Parathyroid adenoma (tissue), 2 donors: ENCODE measurements at regions not wholly inside any gene's neighbourhood (a gene's known extent, or its start where the extent isn't known, plus 50 kb on each side); places are given as distances from the start of the nearest gene placed in this dataset.

Source experiments
- H2AFZ ChIP-seq: fragments of 300-600 bp; sonication (generic); one replicate; pipeline ENCODE4 v1.7.0; 2017; ENCODE audit warnings: antibody characterized with exemption, mild to moderate bottlenecking
- H3K27ac ChIP-seq: fragments of 300-600 bp; sonication (generic); one replicate; pipeline ENCODE4 v1.7.0; 2017
- H3K27me3 ChIP-seq: fragments of 300-600 bp; sonication (generic); one replicate; pipeline ENCODE4 v1.7.0; 2017; ENCODE audit warnings: low read length; ENCODE audit not compliant: control insufficient read depth, insufficient read depth
- H3K36me3 ChIP-seq: fragments of 300-600 bp; sonication (generic); one replicate; pipeline ENCODE4 v1.7.0; 2017; ENCODE audit warnings: low read length; ENCODE audit not compliant: control insufficient read depth, insufficient read depth
- H3K4me1 ChIP-seq: fragments of 300-600 bp; sonication (generic); one replicate; pipeline ENCODE4 v1.7.0; 2017; ENCODE audit warnings: control low read depth
- H3K4me2 ChIP-seq: fragments of 300-600 bp; sonication (generic); one replicate; pipeline ENCODE4 v1.7.0; 2017; ENCODE audit warnings: low read length
- H3K4me3 ChIP-seq: fragments of 300-600 bp; sonication (generic); one replicate; pipeline ENCODE4 v1.7.0; 2017; ENCODE audit warnings: low read depth, low read length
- H3K79me2 ChIP-seq: fragments of 300-600 bp; sonication (generic); one replicate; pipeline ENCODE4 v1.7.0; 2017; ENCODE audit warnings: control low read depth
- H3K9ac ChIP-seq: fragments of 300-600 bp; sonication (generic); one replicate; pipeline ENCODE4 v1.7.0; 2017; ENCODE audit warnings: mild to moderate bottlenecking
- H3K9me3 ChIP-seq: fragments of 300-600 bp; sonication (generic); one replicate; pipeline ENCODE4 v1.7.0; 2017; ENCODE audit warnings: low read length; ENCODE audit not compliant: control insufficient read depth
- TF ChIP-seq, protein P1 (sequence below): fragments of 300-600 bp; sonication (generic); IDR thresholded peaks from one replicate; pipeline ENCODE4 v1.7.0; 2017; ENCODE audit warnings: antibody characterized with exemption, mild to moderate bottlenecking
- donor health status: primary hyperparathyroidism.

DNA sequence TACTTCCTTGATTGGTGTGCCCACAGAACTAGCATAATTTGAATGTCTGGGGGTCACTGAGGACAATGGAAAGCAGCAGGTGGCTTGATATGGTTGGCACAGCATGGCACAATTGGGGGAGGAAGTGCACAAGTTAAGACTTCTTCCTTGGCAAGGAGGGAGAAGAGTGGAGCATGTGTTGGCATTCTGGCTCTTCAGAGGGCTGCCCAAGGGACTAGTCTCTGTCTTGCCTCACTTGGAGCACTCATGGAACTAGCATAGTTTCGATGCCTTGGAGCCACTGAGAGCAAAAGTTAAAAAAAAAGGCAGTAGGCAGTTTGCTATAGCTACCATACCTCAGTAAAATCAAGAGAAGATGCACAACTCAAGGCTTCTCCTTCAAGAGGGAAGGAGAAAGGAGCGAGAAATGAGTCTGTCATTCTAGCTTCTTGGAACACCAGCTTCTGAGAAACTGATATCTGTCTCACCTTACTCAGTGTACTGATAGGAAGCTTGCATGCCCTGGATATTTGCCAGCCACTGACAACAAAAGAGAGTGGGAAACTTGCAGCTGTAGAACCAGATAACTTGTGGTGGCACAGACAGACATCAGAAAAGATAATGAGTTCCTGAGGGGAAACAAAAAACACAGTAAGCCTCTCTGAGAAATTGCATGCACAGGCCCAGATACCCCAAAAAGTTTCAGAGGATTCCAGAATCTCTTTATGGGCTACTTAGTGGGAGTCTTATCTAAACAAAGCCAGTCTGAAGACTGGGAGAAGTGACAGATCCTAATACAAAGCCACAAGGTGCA, 207.5 kb upstream of the SAMSN1 start:
- Histone ChIP-seq H3K27ac (no peak overlapping the region), H3K9ac (no peak overlapping the region), H3K4me3 (no peak overlapping the region), H3K9me3 (no peaks in the 10 kb centered on the region), H2AFZ (no peak overlapping the region), H3K4me1 (no peaks in the 10 kb centered on the region), H3K36me3 (no peaks in the 10 kb centered on the region), H3K27me3 (no peaks in the 10 kb centered on the region), H3K79me2 (no peaks in the 10 kb centered on the region), H3K4me2 (no peak overlapping the region)
- TF ChIP-seq, protein P1, sequence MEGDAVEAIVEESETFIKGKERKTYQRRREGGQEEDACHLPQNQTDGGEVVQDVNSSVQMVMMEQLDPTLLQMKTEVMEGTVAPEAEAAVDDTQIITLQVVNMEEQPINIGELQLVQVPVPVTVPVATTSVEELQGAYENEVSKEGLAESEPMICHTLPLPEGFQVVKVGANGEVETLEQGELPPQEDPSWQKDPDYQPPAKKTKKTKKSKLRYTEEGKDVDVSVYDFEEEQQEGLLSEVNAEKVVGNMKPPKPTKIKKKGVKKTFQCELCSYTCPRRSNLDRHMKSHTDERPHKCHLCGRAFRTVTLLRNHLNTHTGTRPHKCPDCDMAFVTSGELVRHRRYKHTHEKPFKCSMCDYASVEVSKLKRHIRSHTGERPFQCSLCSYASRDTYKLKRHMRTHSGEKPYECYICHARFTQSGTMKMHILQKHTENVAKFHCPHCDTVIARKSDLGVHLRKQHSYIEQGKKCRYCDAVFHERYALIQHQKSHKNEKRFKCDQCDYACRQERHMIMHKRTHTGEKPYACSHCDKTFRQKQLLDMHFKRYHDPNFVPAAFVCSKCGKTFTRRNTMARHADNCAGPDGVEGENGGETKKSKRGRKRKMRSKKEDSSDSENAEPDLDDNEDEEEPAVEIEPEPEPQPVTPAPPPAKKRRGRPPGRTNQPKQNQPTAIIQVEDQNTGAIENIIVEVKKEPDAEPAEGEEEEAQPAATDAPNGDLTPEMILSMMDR = no peak

DNA sequence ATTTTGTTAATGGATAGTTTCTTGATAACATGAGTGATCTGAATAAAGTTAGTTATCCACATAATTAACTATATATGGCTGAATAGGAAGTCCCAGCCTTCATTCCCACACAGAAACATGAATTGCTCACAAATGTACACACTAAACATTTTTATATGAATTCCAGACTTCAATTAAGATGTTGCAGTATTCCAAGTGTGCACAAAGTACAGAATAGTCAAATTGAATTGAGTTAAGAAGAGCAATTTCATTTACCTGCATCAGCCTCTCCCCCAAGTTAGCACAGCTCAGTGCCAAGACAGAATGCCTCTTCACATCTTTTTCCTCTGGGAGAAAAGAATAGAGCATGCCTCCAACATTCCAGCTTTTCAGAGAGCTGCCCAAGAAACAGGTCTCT, 207.0 kb upstream of the SAMSN1 start:
- Histone ChIP-seq H3K9ac (no peak overlapping the region), H3K79me2 (no peaks in the 10 kb centered on the region), H3K27me3 (no peaks in the 10 kb centered on the region), H3K36me3 (no peaks in the 10 kb centered on the region), H3K4me3 (no peak overlapping the region), H3K9me3 (no peaks in the 10 kb centered on the region), H3K4me1 (no peaks in the 10 kb centered on the region), H3K27ac (no peak overlapping the region), H3K4me2 (no peak overlapping the region), H2AFZ (no peak overlapping the region)
- TF ChIP-seq, protein P1 = no peak

DNA sequence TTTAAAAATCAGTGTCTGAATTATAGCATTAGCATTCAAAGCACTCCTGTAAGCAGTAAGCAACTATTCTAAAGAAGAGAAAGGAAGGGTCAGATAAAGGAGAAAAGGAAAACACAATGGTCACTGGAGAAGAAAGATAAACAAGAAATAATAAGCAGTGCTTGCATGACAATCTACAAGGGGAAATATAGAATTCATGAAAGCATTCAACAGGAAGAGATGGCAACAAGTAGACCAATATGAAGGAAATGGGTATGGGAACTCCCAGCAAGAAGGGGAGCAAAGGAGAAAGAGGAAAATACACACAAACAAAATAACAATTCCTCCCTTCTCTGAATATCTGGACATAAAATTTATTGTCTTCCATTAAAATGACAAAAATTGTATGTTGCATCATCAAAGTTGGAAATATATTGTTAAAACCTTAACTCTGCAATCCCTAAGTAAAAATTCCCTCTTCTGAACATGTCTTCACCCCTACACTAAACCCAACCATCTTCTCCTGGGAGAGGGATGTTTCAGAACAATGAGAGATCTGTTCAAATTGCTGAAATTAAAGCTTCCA, 206.3 kb upstream of the SAMSN1 start:
- H3K9me3 ChIP-seq = no peaks in the 10 kb centered on the region
- no peaks in the 10 kb centered on the region for H3K27me3 ChIP-seq
- no peak overlapping the region for H3K4me2 ChIP-seq
- no peak overlapping the region for H3K4me3 ChIP-seq
- H3K36me3 ChIP-seq = no peaks in the 10 kb centered on the region
- H3K79me2 ChIP-seq = no peaks in the 10 kb centered on the region
- H3K4me1 ChIP-seq = no peaks in the 10 kb centered on the region
- H3K9ac ChIP-seq = no peak overlapping the region
- TF ChIP-seq, protein P1 = no peak
- H3K27ac ChIP-seq = no peak overlapping the region
- no peak overlapping the region for H2AFZ ChIP-seq

DNA sequence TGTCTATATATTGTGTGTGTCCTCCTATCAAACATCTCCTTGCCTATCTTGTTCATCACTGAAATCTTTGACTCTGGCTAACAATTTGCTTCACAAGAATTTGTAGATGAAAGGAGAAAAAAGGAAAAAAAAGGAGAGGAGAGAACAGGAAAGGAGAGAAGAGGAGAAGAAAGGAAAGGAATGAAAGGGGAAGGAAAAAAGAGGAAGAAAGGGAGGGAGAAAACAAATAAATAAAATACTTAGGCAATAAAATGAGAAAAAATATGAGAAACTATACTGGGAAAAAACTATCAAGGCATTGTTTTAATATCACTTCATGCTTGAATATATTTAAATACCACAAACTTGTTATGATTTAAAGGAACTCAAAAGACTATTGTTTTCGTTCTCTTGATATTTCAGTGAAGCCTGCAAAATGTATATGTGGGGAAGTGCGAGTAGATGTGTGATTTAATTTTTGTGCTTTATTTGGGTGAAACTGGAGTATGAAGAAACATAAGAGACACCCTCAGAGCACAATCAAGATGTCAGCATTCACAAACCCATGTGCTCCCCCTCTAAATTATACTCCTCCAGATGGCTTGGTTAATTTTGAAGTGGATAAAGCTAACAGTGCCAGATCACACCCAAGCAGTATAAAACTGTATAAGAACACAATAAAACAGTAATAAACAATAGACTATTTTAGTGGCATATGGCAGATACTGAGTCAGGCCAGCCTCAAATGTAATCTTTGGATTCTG, 205.7 kb upstream of the SAMSN1 start:
- H3K27ac ChIP-seq = no peak overlapping the region
- H3K36me3 ChIP-seq = no peaks in the 10 kb centered on the region
- no peaks in the 10 kb centered on the region for H3K27me3 ChIP-seq
- H2AFZ ChIP-seq = no peak overlapping the region
- H3K9ac ChIP-seq = no peak overlapping the region
- TF ChIP-seq, protein P1 = no peak
- no peak overlapping the region for H3K4me3 ChIP-seq
- no peaks in the 10 kb centered on the region for H3K79me2 ChIP-seq
- no peaks in the 10 kb centered on the region for H3K4me1 ChIP-seq
- no peaks in the 10 kb centered on the region for H3K9me3 ChIP-seq
- no peak overlapping the region for H3K4me2 ChIP-seq
